ENCODE measurements at regions not wholly inside any gene's neighbourhood (a gene's known extent, or its start where the extent isn't known, plus 50 kb on each side); places are given as distances from the start of the nearest gene placed in this dataset.

DNA sequence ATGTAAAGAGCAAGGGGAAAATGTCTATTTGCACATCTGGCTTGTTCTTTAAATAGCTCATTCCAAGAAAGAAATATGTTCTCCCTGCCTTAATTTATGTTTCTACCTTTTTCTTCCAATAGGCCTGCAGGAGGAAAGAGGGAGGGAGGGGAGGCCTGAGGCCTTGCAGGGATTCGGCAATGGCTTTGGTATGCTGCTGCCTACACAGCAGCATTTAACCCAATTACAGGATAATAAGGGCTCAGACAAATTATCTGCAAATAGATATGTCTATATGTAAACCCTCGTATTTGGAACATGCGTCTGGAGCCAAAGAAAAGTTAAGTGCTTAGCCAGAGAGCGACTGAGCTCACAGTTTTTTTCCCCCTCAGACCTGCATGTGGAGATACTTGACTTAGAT is 277.2 kb downstream of the CDC5L start:
- DNase-seq, result no peak

DNA sequence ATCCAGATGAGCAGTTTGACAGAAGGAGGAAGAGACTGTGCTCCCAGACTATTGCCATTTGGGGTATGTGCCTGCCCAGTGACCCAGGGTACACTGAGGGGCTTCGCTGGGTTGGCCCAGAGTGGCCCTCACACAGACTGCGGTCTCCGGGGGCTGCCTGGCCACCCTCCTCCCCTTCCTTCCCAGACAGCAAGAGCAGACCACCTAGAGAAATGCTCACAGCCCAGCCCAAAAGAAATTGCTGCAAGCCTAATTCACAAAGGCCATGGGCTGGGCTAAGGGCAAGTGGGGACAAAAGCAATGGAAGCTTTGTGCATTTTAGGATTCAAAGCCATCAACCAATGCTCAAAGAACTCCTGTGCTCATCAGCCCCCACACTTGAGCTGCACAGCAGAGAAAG is 277.6 kb downstream of the CDC5L start:
- no peak for DNase-seq

GRCh38 chr6:44665683-44666082 is 278.2 kb downstream of the CDC5L start:
- DNase-seq, result no peak

DNA sequence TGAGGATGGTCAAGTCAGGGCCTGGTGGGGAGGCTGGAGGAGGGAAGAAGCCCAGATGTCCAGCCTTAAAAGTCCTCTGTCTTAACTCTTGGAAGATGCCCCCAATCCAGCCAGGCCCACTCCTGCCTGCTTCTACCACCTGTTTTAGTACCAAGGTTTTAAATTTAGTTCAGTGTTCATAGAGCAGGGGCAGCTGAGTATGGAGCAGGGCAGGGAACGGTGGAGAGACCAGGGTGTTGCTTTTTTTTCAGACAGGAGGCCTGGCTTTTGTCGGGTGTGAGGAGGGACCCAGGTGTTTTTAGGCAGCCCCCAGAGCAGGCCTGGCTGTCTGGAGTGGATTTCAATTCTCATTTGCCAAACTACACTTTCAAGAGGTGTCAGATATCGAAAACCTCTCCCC is 278.8 kb downstream of the CDC5L start:
- DNase-seq, result no peak

GRCh38 chr6:44667226-44667625 is 279.7 kb downstream of the CDC5L start:
- DNase-seq, result peak; percentile 2

GRCh38 chr6:44667668-44668390 is 280.3 kb downstream of the CDC5L start:
- peak; percentile 58 for DNase-seq

- peak; percentile 32 for DNase-seq
Observed at GRCh38 chr6:44668391-44668930, 281.0 kb downstream of the CDC5L start.

GRCh38 chr6:44668976-44669934 is 281.7 kb downstream of the CDC5L start:
- DNase-seq, result peak; percentile 20

DNA sequence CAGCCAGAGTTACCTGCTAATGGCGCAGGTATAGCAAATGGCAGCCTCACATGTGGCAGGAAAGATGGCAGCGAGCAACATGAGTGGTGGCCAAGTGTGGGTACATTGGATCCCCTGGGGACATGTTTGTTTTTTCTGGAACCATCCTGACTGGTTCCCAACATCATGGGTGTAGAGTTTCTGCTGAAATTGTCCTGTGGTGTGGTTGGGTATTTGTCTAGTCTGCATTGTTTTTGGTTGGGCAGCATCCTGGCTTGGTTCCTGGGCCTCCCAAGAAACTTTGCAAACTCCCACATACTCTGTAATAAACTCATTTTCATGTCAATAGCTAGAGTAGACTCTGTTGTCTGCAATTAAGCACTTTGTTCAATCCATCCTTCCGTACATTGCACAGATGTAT is 282.6 kb downstream of the CDC5L start:
- no peak for DNase-seq

GRCh38 chr6:44671333-44671732 is 283.8 kb downstream of the CDC5L start:
- DNase-seq, result no peak

- DNase-seq, result no peak
Observed at GRCh38 chr6:44672086-44672485, 284.6 kb downstream of the CDC5L start.

DNA sequence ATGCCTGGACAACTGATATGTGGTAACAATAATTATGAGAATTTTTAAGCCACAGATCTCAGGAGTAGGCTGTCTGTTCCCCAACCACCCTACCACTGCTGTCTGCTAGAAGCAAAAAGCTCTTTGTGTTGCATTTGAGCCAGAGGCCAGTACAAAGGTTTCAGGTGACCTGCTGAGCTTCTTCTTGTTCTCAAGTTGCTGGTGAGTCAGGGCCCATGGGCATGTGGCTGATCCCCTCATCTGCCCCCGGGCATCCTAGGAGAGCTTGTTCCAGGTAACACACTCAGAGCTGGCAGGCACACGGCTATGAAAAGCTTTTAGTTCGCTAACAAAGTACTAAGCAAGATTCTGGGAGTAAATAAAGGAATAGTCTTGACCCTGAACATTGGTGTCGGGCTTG is 285.3 kb downstream of the CDC5L start:
- no peak for DNase-seq

- DNase-seq, result no peak
Observed at GRCh38 chr6:44674226-44675155, 287.0 kb downstream of the CDC5L start.

GRCh38 chr6:44675449-44675848 is 287.9 kb downstream of the CDC5L start:
- DNase-seq, result no peak

- DNase-seq, result no peak
Observed at GRCh38 chr6:44676246-44676790, 288.8 kb downstream of the CDC5L start.

DNA sequence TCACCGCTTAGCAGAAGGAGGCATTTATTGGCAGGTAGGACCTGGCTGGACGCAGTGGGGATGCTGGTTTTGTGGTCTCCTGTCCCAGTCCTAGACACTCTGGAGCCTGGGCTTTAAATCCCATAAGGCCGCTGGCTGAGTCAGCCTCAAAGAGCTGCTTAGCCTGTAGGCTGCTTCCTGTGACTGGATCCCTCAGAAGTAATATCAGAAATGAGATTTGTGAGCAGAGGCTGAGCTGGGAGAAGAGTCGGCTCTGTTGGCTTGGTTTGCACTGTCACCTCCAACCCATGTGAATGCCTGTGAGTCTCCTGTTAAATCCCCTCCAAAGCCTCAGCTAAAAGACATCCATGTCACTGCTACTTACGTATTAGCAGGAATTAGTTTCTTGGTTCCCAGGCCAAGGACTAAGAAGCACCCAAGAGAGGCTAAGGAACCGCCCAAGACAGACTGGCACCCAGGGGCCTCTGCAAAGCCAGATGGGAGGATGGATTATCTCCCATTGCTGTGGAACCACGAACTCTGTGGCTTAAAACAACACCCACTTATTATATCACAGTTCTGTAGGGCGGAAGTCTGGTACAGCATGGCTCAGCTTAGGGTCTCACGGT is 289.4 kb downstream of the CDC5L start:
- DNase-seq, result no peak

DNA sequence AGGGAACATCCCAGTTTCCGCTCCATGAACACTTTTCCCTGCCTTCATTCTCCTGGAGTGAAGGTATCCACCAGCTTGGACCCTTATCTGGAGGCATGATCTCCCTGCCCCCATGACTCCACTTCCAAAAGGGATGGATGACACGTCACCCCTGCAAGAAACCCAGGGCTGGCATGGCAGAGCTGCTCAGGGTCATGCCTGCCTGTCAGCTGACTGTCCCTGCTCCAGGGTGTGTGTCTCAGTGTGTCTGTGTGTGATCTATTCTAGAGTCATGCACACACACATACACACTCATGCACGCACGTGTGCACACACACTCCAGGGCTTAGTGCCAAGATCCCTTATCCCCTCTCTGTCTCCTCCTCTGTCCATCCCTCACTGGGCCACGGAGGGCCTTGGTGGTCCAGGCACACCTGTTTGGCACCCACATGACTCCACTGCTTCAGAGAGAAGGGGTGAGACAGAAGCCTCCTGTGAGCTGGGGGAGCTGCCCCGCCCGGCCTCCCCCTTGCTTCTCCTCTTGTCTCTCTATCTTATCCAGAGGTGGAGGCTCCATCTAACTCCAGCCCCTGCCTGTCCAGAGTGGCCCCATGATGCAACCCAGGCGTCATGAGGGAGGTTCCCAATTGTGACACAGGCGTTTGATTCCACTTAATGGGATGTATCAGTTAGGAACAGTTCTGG is 290.9 kb downstream of the CDC5L start:
- DNase-seq, result no peak

DNA sequence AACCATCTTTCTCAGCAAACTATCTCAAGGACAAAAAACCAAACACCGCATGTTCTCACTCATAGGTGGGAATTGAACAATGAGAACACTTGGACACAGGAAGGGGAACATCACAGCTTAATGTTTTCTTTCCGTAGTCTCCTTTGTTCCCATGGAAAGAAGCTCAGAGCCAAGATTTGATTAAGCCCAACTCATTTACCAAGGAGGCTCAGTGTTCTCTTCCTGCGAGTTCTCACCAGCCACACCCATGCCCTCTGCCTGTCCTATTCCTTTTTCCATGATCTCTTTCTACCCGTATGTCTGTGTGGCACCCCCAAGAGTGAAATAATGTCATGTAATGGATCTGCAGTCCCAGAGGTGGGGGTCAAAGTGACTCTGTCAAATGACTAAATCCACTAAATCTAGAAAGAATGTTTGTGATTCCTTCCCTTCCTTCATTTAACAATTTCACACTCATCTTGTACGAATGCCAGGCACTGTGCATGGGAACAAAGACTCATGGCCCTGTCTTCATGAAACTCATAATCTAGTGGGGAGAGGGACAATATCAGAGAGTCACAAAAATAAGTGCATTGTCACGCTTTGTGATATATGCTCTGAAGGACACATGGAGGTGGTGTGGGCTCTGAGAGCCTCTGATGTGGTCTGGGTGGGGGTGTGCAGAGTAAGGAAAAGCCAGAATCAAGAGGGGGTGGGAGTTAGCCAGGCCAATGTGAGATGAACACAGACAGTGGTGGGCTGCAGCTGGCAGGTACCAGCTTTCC is 292.1 kb downstream of the CDC5L start:
- DNase-seq, result no peak

- DNase-seq, result no peak
Observed at GRCh38 chr6:44680202-44680720, 292.8 kb downstream of the CDC5L start.

DNA sequence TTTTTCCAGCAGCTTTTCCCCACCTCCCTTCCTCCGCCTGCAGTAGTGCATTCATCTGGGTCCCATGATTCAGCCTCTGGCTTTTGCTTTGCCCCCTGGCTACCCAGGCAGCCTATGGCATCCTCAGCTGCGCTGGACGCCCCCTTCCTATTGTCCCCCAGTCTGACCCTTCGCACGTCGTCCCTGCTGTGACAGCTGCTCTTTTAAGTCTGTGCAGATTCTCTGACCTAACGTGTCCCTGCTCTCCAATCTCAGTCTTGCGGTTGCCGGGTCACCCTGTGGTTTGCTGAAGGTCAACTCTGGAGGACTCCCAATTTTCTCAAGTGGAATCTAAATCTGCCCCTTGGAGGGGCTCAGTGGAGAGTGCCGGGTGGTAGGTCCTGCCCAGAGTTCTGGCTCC is 294.3 kb downstream of the CDC5L start:
- no peak for DNase-seq

All from activated CD8-positive, alpha-beta memory T cell treated with anti-CD3 and anti-CD28 coated beads, Interleukin-2, amount 50 U/mL, for 48 hours (primary cell).